IMR-90 (cell line): ENCODE measurements at regions not wholly inside any gene's neighbourhood (a gene's known extent, or its start where the extent isn't known, plus 50 kb on each side); places are given as distances from the start of the nearest gene placed in this dataset.

Experiments used
- BHLHE40 ChIP-seq: fragments of 150-350 bp; IDR thresholded peaks from 2 replicates; pipeline ENCODE4 v1.6.1; 2016; ENCODE audit warnings: mild to moderate bottlenecking, low read depth, low read length
- CEBPB ChIP-seq: IDR thresholded peaks from 2 replicates; pipeline ENCODE4 v1.6.1; 2012; ENCODE audit warnings: low read depth, low read length, improper control_type of control experiment
- CHD1 ChIP-seq: IDR thresholded peaks from 2 replicates; pipeline ENCODE4 v1.6.1; 2012; ENCODE audit warnings: low read depth, low read length, improper control_type of control experiment
- MAFK ChIP-seq: IDR thresholded peaks from 2 replicates; pipeline ENCODE4 v1.6.1; 2012; ENCODE audit warnings: low read depth, low read length, improper control_type of control experiment
- MXI1 ChIP-seq: IDR thresholded peaks from 2 replicates; pipeline ENCODE4 v1.6.1; 2012; ENCODE audit warnings: low read depth, mild to moderate bottlenecking, low read length, moderate library complexity, borderline replicate concordance
- POLR2A ChIP-seq: IDR thresholded peaks from 2 replicates; pipeline ENCODE4 v1.6.1; 2012; ENCODE audit warnings: mild to moderate bottlenecking, low read depth, low read length
- RAD21 ChIP-seq: IDR thresholded peaks from 2 replicates; pipeline ENCODE4 v1.6.1; 2012; ENCODE audit warnings: low read length, improper control_type of control experiment
- RCOR1 ChIP-seq: IDR thresholded peaks from 2 replicates; pipeline ENCODE4 v1.6.1; 2012; ENCODE audit warnings: mild to moderate bottlenecking, low read length, improper control_type of control experiment; ENCODE audit not compliant: insufficient replicate concordance
- RFX5 ChIP-seq: IDR thresholded peaks from 2 replicates; pipeline ENCODE4 v1.8.0; 2012; ENCODE audit warnings: low read depth, mild to moderate bottlenecking, low read length, moderate library complexity
- SMC3 ChIP-seq: fragments of 150-350 bp; IDR thresholded peaks from 2 replicates; pipeline ENCODE4 v1.6.1; 2016; ENCODE audit warnings: low read depth, mild to moderate bottlenecking, antibody characterized with exemption, low read length, moderate library complexity
- USF2 ChIP-seq: fragments of 150-350 bp; IDR thresholded peaks from 2 replicates; pipeline ENCODE4 v1.6.1; 2017; ENCODE audit warnings: mild to moderate bottlenecking, antibody characterized with exemption, low read length, low read depth
- TF ChIP-seq, protein P1 (sequence below): conservative IDR thresholded peaks from 2 replicates; pipeline ENCODE4 v1.5.1; 2012; ENCODE audit warnings: mild to moderate bottlenecking, low read depth, low read length, improper control_type of control experiment

- no peak for TF ChIP-seq RFX5
- no peak for TF ChIP-seq CHD1
- no peak for TF ChIP-seq RAD21
- no peak for TF ChIP-seq USF2
- TF ChIP-seq BHLHE40, result no peak
- no peak for TF ChIP-seq POLR2A
- TF ChIP-seq, protein P1, sequence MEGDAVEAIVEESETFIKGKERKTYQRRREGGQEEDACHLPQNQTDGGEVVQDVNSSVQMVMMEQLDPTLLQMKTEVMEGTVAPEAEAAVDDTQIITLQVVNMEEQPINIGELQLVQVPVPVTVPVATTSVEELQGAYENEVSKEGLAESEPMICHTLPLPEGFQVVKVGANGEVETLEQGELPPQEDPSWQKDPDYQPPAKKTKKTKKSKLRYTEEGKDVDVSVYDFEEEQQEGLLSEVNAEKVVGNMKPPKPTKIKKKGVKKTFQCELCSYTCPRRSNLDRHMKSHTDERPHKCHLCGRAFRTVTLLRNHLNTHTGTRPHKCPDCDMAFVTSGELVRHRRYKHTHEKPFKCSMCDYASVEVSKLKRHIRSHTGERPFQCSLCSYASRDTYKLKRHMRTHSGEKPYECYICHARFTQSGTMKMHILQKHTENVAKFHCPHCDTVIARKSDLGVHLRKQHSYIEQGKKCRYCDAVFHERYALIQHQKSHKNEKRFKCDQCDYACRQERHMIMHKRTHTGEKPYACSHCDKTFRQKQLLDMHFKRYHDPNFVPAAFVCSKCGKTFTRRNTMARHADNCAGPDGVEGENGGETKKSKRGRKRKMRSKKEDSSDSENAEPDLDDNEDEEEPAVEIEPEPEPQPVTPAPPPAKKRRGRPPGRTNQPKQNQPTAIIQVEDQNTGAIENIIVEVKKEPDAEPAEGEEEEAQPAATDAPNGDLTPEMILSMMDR, result no peak
- TF ChIP-seq SMC3, result no peak
- no peak for TF ChIP-seq MAFK
- no peak for TF ChIP-seq RCOR1
- TF ChIP-seq MXI1, result no peak
- TF ChIP-seq CEBPB, result no peak
Measured at GRCh38 chr6:98589536-98589935, 244.8 kb upstream of the POU3F2 start.
